Right lobe of liver (tissue), 6 donors: ENCODE measurements at regions not wholly inside any gene's neighbourhood (a gene's known extent, or its start where the extent isn't known, plus 50 kb on each side); places are given as distances from the start of the nearest gene placed in this dataset.

Source experiments
- ATAC-seq, 4 donors: fragments of 200-7000 bp; cut with Tn5 transposase; one replicate each; pipeline ENCODE4 v1.9.1; 2020; ENCODE audit warnings: mild to moderate bottlenecking in 4 of 4, moderate library complexity in 4 of 4
- DNase-seq, 3 donors: peaks; one replicate each; pipeline ENCODE4 v3.0.0-alpha.2; 2020
- H3K27ac ChIP-seq, 3 donors: fragments of 200-600 bp; one replicate each; pipeline ENCODE4 v1.8.0; 2022
- H3K27me3 ChIP-seq, 2 donors: fragments of 200-600 bp; one replicate each; pipeline ENCODE4 v1.8.0; 2022
- H3K36me3 ChIP-seq, 4 donors: fragments of 200-600 bp; sonication (generic) in 1 of 4; one replicate each; pipeline versions ENCODE4 v1.5.1 to v1.8.0; 2017 to 2022; ENCODE audit warnings: control low read depth in 1 of 4
- H3K4me1 ChIP-seq, 4 donors: fragments of 200-600 bp; sonication (generic) in 1 of 4; one replicate each; pipeline versions ENCODE4 v1.5.1 to v1.8.0; 2017 to 2022; ENCODE audit warnings: control low read depth in 1 of 4
- H3K4me3 ChIP-seq, 3 donors: fragments of 200-600 bp; one replicate each; pipeline ENCODE4 v1.8.0; 2022
- H3K9me3 ChIP-seq, 4 donors: fragments of 200-600 bp; sonication (generic) in 1 of 4; one replicate each; pipeline versions ENCODE4 v1.5.1 to v1.8.0; 2017 to 2022; ENCODE audit warnings: control low read depth in 1 of 4
- POLR2A ChIP-seq: fragments of 450-650 bp; IDR thresholded peaks from one replicate; pipeline ENCODE4 v1.6.1; 2017; ENCODE audit warnings: antibody characterized with exemption, mild to moderate bottlenecking
- WGBS: methylation state at CpG from one replicate; pipeline ENCODE4 v1.1.6; 2018; ENCODE audit warnings: low coverage, low lambda C conversion rate; ENCODE audit not compliant: insufficient coverage; ENCODE audit errors: missing lambda C conversion rate; 5-methylcytosine and 5-hydroxymethylcytosine counted together
- intact Hi-C, 2 donors: fragments of 100-400 bp; cut with DNase I; formaldehyde crosslinking; loops; one replicate each; pipeline versions ENCODE4 v1.11.2 to v1.14.1; 2022
- TF ChIP-seq, protein P1 (sequence below), 4 donors: fragments of 200-600 bp in 3 of 4; fragments of 450-650 bp in 1 of 4; IDR thresholded peaks; one replicate each; pipeline versions ENCODE4 v1.5.1 to v1.8.0; 2016 to 2022; ENCODE audit warnings: antibody characterized with exemption in 4 of 4, mild to moderate bottlenecking in 2 of 4
- donor health status: DM: no; HTN: yes; CAD: no.
- donor health status: DM: no; HTN: no; CAD: no.
- donor health status: DM: no; HTN: no; CAD: no.
- donor health status: DM: no; HTN: yes; CAD: no.
- donor health status: DM: no; HTN: yes; CAD: no.

DNA sequence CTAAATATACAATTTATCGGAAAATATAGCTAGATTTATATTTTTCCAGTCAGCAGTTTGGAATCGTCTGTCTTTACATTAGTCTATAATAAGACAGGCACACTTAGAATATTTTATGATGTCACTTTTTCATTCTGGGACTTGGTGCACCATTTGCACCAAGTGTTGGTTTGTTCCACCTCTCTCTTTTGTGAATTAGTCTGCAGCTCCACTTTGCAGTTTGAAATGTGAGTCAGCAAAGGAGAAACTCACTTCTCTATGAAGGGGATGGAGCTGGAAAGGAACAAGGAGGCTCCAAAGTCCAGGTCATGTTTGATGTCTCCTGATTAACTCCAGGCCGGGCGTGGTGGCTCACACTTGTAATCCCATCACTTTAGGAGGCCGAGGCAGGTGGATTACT is 63.8 kb upstream of the RTN4 start:
- WGBS = 72% methylated on average over 5 of the region's 5 CpGs
- H3K27ac ChIP-seq = no peak overlapping the region
- no peaks in the 10 kb centered on the region for H3K9me3 ChIP-seq
- H3K4me3 ChIP-seq = no peak overlapping the region
- intact Hi-C loops = no loop called here
- DNase-seq = no peak
- TF ChIP-seq POLR2A = no peak
- TF ChIP-seq, protein P1, sequence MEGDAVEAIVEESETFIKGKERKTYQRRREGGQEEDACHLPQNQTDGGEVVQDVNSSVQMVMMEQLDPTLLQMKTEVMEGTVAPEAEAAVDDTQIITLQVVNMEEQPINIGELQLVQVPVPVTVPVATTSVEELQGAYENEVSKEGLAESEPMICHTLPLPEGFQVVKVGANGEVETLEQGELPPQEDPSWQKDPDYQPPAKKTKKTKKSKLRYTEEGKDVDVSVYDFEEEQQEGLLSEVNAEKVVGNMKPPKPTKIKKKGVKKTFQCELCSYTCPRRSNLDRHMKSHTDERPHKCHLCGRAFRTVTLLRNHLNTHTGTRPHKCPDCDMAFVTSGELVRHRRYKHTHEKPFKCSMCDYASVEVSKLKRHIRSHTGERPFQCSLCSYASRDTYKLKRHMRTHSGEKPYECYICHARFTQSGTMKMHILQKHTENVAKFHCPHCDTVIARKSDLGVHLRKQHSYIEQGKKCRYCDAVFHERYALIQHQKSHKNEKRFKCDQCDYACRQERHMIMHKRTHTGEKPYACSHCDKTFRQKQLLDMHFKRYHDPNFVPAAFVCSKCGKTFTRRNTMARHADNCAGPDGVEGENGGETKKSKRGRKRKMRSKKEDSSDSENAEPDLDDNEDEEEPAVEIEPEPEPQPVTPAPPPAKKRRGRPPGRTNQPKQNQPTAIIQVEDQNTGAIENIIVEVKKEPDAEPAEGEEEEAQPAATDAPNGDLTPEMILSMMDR (IDR thresholded peaks at IDR 0.05) = no peak
- H3K36me3 ChIP-seq = no peaks in the 10 kb centered on the region
- H3K27me3 ChIP-seq = no peaks in the 10 kb centered on the region
- peak in 2 of 4 donors; percentile 7 to 26 for ATAC-seq
- H3K4me1 ChIP-seq = peaks cover 0 to 4% (median 0%) of the 10 kb centered on the region in 4 donors

DNA sequence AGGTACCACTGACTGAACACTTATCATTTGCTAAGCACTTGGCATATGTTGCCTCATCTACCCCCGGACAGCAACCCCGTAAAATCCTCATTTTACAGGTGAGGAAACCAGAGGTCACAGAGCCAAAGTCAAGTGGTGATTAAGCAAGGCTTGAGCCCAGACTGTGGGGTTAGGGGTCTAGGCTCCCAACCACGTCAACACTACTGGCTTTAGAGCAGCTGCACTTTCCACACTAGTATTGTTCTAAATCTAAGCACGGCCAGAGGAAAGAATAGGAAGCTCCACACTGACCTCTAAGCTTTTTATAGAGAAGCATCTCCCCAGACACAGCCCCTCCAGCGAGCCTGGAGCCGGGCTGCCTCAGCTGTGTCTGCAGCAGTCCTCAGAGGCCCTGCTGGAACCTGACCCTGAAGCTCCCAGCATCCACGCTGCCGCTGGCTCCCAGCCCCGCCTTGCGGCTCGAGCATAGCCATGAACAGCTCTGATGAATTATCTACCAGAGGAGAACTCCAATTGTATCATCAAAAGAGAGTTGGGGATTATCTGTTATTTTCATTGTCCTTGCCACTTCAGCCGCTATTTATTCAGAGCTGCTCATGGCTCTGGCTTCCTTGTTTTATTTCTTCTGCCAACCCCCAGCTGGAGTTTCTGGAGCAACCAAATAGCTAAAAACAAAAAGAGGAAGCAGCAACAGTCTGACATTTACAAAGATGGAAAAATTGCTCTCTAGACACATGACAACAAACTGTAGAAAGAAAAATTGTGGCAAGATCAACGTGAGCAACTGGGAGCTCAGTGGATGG is 62.2 kb upstream of the RTN4 start:
- no peaks in the 10 kb centered on the region for H3K27me3 ChIP-seq
- DNase-seq = peak in 2 of 3 donors; percentile 38 to 68
- ATAC-seq = peak; percentile 49 to 61 (median 52)
- peaks cover 0 to 4% (median 0%) of the 10 kb centered on the region in 4 donors for H3K4me1 ChIP-seq
- no peak overlapping the region for H3K4me3 ChIP-seq
- H3K27ac ChIP-seq = peak overlapping the region in 2 of 3 donors; percentile 41 to 43
- intact Hi-C loops = no loop called here
- TF ChIP-seq, protein P1 (IDR thresholded peaks at IDR 0.05) = no peak
- TF ChIP-seq POLR2A = no peak
- 59% methylated on average over 10 of the region's 13 CpGs for WGBS
- H3K9me3 ChIP-seq = no peaks in the 10 kb centered on the region
- H3K36me3 ChIP-seq = no peaks in the 10 kb centered on the region

DNA sequence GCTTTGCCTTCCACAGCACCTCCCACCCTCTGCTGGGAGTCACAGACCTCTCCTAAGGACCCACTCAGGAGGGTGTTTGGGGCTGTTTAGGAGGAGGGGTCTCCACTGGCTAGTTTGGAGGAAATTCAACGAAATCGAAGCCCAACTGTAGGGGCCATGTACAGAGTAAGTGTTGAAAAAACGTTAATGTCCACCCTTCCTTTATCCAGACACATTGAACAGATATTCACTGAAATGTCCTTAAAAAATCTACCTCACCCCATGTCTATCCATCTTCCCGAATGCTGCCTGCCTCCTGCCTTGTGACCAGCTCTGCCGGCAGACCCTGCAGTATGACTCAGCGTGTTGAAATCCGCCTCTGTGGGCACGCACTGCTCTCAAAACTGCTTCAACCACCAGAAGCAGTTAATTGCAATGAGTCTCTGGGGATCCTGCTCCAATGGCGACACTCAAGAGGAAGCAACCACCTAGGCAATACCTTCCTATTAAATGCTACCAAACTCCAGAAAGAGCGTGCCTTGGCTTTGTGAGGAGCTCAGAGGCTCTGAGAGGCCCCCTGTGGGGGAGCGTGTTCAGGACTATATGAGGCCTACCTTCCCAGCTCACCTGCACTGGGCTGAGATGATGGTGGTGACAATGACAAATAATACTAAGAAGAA is 61.4 kb upstream of the RTN4 start:
- no peaks in the 10 kb centered on the region for H3K36me3 ChIP-seq
- ATAC-seq = peak; percentile 40 to 66 (median 56)
- peaks cover 0 to 4% (median 0%) of the 10 kb centered on the region in 4 donors for H3K4me1 ChIP-seq
- TF ChIP-seq, protein P1 (IDR thresholded peaks at IDR 0.05) = no peak
- TF ChIP-seq POLR2A = no peak
- no peak overlapping the region for H3K4me3 ChIP-seq
- no peaks in the 10 kb centered on the region for H3K27me3 ChIP-seq
- no peaks in the 10 kb centered on the region for H3K9me3 ChIP-seq
- 73% methylated on average over 5 of the region's 11 CpGs for WGBS
- DNase-seq = peak in 2 of 3 donors; percentile 47 to 63
- intact Hi-C loops = no loop called here
- peak overlapping the region in 2 of 3 donors; percentile 41 to 43 for H3K27ac ChIP-seq

DNA sequence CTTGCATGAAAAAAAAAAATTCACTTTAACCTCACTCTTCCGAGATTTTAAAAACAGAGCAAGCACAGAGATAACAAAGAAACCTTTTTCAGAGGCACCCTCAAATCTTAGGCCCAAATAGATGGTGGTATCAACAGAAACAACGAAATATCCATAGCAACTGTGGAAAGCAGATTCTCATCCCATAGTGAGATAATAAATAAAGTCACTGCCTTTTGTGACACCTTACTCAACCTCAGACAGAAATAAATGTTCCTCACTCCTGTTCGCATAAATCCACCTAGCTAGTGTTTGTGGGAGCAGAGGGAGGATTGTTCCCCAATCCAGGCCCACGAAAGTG is 60.9 kb upstream of the RTN4 start:
- Histone ChIP-seq H3K27me3 (no peaks in the 10 kb centered on the region), H3K4me3 (no peak overlapping the region), H3K9me3 (no peaks in the 10 kb centered on the region), H3K36me3 (no peaks in the 10 kb centered on the region), H3K4me1 (peaks cover 0 to 4% (median 0%) of the 10 kb centered on the region in 4 donors), H3K27ac (peak overlapping the region in 1 of 3 donors; percentile 41)
- WGBS = 78% methylated on average over 3 of the region's 4 CpGs
- no peak for DNase-seq
- intact Hi-C loops = no loop called here
- TF ChIP-seq POLR2A = no peak
- TF ChIP-seq, protein P1 (IDR thresholded peaks at IDR 0.05) = no peak
- no peak for ATAC-seq
